ENCODE measurements at regions not wholly inside any gene's neighbourhood (a gene's known extent, or its start where the extent isn't known, plus 50 kb on each side); places are given as distances from the start of the nearest gene placed in this dataset.

DNA sequence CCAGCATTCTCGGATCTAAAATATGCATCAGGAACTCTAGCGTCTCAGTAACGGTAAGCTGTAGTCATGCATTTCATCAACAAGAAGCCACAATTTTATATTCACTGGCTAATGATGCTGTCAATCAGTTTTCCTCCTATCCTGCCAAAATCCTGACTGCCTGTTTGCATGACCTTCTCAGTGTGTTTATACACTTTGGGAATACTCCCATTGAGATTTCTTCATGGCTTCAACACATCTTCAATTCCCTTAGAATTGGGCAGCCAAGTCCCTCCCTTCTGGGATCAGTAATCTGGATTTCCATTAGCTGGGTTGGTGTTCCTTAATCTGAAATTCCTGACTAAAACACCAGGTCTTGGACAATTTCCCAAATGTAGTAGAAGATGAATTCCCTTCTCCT lies 348.9 kb upstream of the DYNLRB2 start:
- H3K9me3 Mint-ChIP-seq: no peaks in the 10 kb centered on the region
- H3K27me3 Mint-ChIP-seq (ENCODE audit: low read depth): no peaks in the 10 kb centered on the region
- POLR2A ChIA-PET: no interaction called here
- ATAC-seq (no peak), DNase-seq (ENCODE audit: low spot score) (no peak)
- TF ChIP-seq, protein P1, sequence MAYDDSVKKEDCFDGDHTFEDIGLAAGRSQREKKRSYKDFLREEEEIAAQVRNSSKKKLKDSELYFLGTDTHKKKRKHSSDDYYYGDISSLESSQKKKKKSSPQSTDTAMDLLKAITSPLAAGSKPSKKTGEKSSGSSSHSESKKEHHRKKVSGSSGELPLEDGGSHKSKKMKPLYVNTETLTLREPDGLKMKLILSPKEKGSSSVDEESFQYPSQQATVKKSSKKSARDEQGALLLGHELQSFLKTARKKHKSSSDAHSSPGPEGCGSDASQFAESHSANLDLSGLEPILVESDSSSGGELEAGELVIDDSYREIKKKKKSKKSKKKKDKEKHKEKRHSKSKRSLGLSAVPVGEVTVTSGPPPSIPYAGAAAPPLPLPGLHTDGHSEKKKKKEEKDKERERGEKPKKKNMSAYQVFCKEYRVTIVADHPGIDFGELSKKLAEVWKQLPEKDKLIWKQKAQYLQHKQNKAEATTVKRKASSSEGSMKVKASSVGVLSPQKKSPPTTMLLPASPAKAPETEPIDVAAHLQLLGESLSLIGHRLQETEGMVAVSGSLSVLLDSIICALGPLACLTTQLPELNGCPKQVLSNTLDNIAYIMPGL (CRISPR knock-in tag; IDR thresholded peaks at IDR 0.05): no peak
- TF ChIP-seq, protein P2, sequence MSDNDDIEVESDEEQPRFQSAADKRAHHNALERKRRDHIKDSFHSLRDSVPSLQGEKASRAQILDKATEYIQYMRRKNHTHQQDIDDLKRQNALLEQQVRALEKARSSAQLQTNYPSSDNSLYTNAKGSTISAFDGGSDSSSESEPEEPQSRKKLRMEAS (CRISPR knock-in tag; IDR thresholded peaks at IDR 0.05): no peak
- TF ChIP-seq CBFB (CRISPR knock-in tag; IDR thresholded peaks at IDR 0.05; ENCODE audit: low read depth) (no peak), ZNF317 (CRISPR knock-in tag; IDR thresholded peaks at IDR 0.05; ENCODE audit: borderline replicate concordance, low read depth) (no peak)
- TF ChIP-seq, protein P3, sequence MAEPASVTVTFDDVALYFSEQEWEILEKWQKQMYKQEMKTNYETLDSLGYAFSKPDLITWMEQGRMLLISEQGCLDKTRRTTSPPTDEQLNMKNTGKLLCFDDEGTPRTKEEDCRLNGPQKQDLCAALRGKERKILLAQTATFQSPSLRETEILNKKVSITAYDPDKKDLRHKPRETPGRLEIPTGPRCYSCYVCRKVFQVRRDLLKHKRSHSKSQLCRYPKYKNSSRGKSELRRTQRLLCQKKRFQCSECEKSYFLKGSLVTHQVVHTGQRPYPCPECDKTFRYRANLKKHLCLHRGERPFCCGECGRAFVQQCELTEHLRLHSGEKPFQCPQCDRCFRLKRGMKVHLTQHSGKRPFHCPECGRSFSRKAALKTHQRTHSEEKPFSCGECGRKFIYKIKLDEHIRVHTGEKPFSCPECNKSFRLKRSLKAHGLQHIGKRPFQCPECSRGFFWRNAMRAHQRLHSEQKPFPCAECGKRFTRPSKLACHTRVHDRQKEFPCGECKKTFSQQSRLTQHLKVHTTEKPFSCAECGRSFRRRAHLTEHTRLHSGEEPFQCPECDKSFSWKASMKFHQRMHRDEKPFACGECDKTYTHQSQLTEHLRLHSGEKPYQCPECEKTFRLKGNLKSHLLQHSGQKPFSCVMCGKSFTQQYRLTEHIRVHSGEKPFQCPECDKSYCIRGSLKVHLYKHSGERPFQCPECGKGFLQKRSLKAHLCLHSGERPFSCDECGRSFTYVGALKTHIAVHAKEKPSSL (CRISPR knock-in tag; conservative IDR thresholded peaks at IDR 0.05): no peak
- no peaks in the 10 kb centered on the region for H3K36me3 Mint-ChIP-seq
- no peak overlapping the region for H3K27ac Mint-ChIP-seq
- no peaks in the 10 kb centered on the region for H3K4me1 Mint-ChIP-seq
- H3K4me3 Mint-ChIP-seq: no peak overlapping the region
- CTCF ChIA-PET: no interaction called here

DNA sequence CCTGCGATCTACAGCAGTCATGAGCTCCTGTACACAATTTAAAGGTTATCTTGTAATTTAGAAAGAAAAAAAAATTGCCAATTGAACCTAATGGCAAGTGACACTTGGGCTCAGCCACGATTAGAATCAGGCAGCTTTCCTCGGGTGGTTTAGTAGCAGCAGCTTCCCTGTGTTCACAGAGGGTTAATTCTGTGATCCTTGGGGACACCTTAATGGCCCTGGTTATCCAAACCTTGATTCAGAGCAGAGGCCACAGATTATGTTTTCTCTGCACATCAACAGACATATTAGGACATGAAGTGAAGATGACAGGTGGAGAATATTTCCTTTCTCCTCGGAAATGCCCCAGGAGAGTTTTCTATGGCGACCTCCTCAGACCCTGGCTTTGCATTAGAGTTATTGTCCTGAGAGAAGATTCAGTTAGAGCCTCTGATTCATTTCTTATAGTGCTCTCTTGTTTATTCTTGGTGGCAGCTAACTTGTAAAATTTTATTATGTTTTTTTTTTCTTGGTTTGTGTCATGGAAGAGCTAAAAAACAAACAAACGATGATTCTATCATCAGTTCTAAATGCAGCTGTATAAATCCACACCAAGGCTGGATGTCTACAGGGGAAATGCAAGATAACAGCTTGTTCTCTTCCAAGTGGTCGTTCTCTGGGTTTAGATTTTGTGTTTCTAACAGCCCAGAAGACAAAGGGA lies 351.2 kb upstream of the DYNLRB2 start:
- POLR2A ChIA-PET: no interaction called here
- ATAC-seq (no peak), DNase-seq (ENCODE audit: low spot score) (no peak)
- CTCF ChIA-PET: interaction anchor here (0.6 to 1.1 kb wide), 2 partner anchors 16 to 106 kb away, joined by 3 read pairs; no protein-coding TSS in a partner anchor
- no peaks in the 10 kb centered on the region for H3K9me3 Mint-ChIP-seq
- no peaks in the 10 kb centered on the region for H3K4me1 Mint-ChIP-seq
- H3K36me3 Mint-ChIP-seq: no peaks in the 10 kb centered on the region
- no peak overlapping the region for H3K4me3 Mint-ChIP-seq
- no peaks in the 10 kb centered on the region for H3K27me3 Mint-ChIP-seq (ENCODE audit: low read depth)
- H3K27ac Mint-ChIP-seq: no peak overlapping the region
- TF ChIP-seq, protein P4, sequence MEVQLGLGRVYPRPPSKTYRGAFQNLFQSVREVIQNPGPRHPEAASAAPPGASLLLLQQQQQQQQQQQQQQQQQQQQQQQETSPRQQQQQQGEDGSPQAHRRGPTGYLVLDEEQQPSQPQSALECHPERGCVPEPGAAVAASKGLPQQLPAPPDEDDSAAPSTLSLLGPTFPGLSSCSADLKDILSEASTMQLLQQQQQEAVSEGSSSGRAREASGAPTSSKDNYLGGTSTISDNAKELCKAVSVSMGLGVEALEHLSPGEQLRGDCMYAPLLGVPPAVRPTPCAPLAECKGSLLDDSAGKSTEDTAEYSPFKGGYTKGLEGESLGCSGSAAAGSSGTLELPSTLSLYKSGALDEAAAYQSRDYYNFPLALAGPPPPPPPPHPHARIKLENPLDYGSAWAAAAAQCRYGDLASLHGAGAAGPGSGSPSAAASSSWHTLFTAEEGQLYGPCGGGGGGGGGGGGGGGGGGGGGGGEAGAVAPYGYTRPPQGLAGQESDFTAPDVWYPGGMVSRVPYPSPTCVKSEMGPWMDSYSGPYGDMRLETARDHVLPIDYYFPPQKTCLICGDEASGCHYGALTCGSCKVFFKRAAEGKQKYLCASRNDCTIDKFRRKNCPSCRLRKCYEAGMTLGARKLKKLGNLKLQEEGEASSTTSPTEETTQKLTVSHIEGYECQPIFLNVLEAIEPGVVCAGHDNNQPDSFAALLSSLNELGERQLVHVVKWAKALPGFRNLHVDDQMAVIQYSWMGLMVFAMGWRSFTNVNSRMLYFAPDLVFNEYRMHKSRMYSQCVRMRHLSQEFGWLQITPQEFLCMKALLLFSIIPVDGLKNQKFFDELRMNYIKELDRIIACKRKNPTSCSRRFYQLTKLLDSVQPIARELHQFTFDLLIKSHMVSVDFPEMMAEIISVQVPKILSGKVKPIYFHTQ (CRISPR knock-in tag; IDR thresholded peaks at IDR 0.05): no peak
- TF ChIP-seq, protein P5, sequence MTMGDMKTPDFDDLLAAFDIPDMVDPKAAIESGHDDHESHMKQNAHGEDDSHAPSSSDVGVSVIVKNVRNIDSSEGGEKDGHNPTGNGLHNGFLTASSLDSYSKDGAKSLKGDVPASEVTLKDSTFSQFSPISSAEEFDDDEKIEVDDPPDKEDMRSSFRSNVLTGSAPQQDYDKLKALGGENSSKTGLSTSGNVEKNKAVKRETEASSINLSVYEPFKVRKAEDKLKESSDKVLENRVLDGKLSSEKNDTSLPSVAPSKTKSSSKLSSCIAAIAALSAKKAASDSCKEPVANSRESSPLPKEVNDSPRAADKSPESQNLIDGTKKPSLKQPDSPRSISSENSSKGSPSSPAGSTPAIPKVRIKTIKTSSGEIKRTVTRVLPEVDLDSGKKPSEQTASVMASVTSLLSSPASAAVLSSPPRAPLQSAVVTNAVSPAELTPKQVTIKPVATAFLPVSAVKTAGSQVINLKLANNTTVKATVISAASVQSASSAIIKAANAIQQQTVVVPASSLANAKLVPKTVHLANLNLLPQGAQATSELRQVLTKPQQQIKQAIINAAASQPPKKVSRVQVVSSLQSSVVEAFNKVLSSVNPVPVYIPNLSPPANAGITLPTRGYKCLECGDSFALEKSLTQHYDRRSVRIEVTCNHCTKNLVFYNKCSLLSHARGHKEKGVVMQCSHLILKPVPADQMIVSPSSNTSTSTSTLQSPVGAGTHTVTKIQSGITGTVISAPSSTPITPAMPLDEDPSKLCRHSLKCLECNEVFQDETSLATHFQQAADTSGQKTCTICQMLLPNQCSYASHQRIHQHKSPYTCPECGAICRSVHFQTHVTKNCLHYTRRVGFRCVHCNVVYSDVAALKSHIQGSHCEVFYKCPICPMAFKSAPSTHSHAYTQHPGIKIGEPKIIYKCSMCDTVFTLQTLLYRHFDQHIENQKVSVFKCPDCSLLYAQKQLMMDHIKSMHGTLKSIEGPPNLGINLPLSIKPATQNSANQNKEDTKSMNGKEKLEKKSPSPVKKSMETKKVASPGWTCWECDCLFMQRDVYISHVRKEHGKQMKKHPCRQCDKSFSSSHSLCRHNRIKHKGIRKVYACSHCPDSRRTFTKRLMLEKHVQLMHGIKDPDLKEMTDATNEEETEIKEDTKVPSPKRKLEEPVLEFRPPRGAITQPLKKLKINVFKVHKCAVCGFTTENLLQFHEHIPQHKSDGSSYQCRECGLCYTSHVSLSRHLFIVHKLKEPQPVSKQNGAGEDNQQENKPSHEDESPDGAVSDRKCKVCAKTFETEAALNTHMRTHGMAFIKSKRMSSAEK (CRISPR knock-in tag; IDR thresholded peaks at IDR 0.05; ENCODE audit: borderline replicate concordance): no peak
- TF ChIP-seq PRRX2 (CRISPR knock-in tag; IDR thresholded peaks at IDR 0.05) (no peak), GABPB1 (CRISPR knock-in tag; IDR thresholded peaks at IDR 0.05) (no peak), SOX15 (CRISPR knock-in tag; IDR thresholded peaks at IDR 0.05) (no peak), ZNF219 (CRISPR knock-in tag; IDR thresholded peaks at IDR 0.05; ENCODE audit: borderline replicate concordance) (no peak), MYBL2 (CRISPR knock-in tag; IDR thresholded peaks at IDR 0.05) (no peak), ZNF671 (CRISPR knock-in tag; IDR thresholded peaks at IDR 0.05) (no peak), CBFB (CRISPR knock-in tag; IDR thresholded peaks at IDR 0.05; ENCODE audit: low read depth) (no peak), ZNF138 (CRISPR knock-in tag; conservative IDR thresholded peaks at IDR 0.05) (no peak)
- TF ChIP-seq, protein P6, sequence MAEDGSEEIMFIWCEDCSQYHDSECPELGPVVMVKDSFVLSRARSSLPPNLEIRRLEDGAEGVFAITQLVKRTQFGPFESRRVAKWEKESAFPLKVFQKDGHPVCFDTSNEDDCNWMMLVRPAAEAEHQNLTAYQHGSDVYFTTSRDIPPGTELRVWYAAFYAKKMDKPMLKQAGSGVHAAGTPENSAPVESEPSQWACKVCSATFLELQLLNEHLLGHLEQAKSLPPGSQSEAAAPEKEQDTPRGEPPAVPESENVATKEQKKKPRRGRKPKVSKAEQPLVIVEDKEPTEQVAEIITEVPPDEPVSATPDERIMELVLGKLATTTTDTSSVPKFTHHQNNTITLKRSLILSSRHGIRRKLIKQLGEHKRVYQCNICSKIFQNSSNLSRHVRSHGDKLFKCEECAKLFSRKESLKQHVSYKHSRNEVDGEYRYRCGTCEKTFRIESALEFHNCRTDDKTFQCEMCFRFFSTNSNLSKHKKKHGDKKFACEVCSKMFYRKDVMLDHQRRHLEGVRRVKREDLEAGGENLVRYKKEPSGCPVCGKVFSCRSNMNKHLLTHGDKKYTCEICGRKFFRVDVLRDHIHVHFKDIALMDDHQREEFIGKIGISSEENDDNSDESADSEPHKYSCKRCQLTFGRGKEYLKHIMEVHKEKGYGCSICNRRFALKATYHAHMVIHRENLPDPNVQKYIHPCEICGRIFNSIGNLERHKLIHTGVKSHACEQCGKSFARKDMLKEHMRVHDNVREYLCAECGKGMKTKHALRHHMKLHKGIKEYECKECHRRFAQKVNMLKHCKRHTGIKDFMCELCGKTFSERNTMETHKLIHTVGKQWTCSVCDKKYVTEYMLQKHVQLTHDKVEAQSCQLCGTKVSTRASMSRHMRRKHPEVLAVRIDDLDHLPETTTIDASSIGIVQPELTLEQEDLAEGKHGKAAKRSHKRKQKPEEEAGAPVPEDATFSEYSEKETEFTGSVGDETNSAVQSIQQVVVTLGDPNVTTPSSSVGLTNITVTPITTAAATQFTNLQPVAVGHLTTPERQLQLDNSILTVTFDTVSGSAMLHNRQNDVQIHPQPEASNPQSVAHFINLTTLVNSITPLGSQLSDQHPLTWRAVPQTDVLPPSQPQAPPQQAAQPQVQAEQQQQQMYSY (CRISPR knock-in tag; IDR thresholded peaks at IDR 0.05): no peak
- TF ChIP-seq, protein P7, sequence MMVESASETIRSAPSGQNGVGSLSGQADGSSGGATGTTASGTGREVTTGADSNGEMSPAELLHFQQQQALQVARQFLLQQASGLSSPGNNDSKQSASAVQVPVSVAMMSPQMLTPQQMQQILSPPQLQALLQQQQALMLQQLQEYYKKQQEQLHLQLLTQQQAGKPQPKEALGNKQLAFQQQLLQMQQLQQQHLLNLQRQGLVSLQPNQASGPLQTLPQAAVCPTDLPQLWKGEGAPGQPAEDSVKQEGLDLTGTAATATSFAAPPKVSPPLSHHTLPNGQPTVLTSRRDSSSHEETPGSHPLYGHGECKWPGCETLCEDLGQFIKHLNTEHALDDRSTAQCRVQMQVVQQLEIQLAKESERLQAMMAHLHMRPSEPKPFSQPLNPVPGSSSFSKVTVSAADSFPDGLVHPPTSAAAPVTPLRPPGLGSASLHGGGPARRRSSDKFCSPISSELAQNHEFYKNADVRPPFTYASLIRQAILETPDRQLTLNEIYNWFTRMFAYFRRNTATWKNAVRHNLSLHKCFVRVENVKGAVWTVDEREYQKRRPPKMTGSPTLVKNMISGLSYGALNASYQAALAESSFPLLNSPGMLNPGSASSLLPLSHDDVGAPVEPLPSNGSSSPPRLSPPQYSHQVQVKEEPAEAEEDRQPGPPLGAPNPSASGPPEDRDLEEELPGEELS (CRISPR knock-in tag; IDR thresholded peaks at IDR 0.05): no peak

Data from WTC11 (cell line).